ENCODE measurements at regions not wholly inside any gene's neighbourhood (a gene's known extent, or its start where the extent isn't known, plus 50 kb on each side); places are given as distances from the start of the nearest gene placed in this dataset.

DNA sequence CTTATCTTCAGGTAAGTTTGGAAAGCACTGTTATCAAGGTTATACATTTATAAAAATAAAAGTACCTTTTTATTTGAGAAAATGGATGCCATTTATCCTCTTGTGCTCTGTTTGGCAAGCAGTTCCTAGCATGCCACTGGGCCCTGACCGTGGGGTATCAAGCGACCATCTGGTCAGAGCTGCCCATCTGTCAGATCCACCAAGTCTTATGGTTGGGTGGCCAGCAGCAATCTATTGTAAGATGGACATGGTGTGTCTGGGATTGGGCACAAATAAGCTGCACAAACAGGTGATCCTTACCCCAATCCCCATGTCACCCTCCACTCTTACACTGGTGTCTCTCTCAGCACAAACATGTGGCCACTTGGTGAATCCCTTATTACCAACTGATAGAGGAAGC is 178.5 kb downstream of the DLEU7 start:
- TF ChIP-seq, protein P1, sequence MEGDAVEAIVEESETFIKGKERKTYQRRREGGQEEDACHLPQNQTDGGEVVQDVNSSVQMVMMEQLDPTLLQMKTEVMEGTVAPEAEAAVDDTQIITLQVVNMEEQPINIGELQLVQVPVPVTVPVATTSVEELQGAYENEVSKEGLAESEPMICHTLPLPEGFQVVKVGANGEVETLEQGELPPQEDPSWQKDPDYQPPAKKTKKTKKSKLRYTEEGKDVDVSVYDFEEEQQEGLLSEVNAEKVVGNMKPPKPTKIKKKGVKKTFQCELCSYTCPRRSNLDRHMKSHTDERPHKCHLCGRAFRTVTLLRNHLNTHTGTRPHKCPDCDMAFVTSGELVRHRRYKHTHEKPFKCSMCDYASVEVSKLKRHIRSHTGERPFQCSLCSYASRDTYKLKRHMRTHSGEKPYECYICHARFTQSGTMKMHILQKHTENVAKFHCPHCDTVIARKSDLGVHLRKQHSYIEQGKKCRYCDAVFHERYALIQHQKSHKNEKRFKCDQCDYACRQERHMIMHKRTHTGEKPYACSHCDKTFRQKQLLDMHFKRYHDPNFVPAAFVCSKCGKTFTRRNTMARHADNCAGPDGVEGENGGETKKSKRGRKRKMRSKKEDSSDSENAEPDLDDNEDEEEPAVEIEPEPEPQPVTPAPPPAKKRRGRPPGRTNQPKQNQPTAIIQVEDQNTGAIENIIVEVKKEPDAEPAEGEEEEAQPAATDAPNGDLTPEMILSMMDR (IDR thresholded peaks at IDR 0.05) = no peak
- no peak for TF ChIP-seq POLR2A (IDR thresholded peaks at IDR 0.05)

Data from body of pancreas (tissue), 4 donors.